Ovary (tissue), 3 donors: ENCODE measurements at regions not wholly inside any gene's neighbourhood (a gene's known extent, or its start where the extent isn't known, plus 50 kb on each side); places are given as distances from the start of the nearest gene placed in this dataset.

Experiments used
- CTCF ChIP-seq, 3 donors: fragments of 450-650 bp in 2 of 3; fragments of 200-600 bp in 1 of 3; IDR thresholded peaks; one replicate each; pipeline versions ENCODE4 v1.5.1 to v1.8.0; 2016 to 2022; ENCODE audit warnings: antibody characterized with exemption in 3 of 3, mild to moderate bottlenecking in 1 of 3
- EP300 ChIP-seq: sonication (generic); formaldehyde crosslinking; IDR thresholded peaks from one replicate; pipeline ENCODE4 v1.6.1; 2017; ENCODE audit warnings: antibody characterized with exemption
- donor health status: DM: no; HTN: no; CAD: no.

- TF ChIP-seq CTCF (IDR thresholded peaks at IDR 0.05), result no peak
- no peak for TF ChIP-seq EP300
Measured at GRCh38 chr3:144185276-144185675, 213.7 kb downstream of the DIPK2A start.
